ENCODE measurements at regions not wholly inside any gene's neighbourhood (a gene's known extent, or its start where the extent isn't known, plus 50 kb on each side); places are given as distances from the start of the nearest gene placed in this dataset.

GRCh38 chr5:125969814-125970171 is 453.4 kb upstream of the GRAMD2B start:
- TF ChIP-seq, protein P1, sequence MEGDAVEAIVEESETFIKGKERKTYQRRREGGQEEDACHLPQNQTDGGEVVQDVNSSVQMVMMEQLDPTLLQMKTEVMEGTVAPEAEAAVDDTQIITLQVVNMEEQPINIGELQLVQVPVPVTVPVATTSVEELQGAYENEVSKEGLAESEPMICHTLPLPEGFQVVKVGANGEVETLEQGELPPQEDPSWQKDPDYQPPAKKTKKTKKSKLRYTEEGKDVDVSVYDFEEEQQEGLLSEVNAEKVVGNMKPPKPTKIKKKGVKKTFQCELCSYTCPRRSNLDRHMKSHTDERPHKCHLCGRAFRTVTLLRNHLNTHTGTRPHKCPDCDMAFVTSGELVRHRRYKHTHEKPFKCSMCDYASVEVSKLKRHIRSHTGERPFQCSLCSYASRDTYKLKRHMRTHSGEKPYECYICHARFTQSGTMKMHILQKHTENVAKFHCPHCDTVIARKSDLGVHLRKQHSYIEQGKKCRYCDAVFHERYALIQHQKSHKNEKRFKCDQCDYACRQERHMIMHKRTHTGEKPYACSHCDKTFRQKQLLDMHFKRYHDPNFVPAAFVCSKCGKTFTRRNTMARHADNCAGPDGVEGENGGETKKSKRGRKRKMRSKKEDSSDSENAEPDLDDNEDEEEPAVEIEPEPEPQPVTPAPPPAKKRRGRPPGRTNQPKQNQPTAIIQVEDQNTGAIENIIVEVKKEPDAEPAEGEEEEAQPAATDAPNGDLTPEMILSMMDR (IDR thresholded peaks at IDR 0.05): no peak
- Mint-ChIP-seq H3K27ac (no peak overlapping the region), H3K27me3 (ENCODE audit: insufficient read depth) (no peaks in the 10 kb centered on the region), H3K4me1 (ENCODE audit: low read depth) (no peaks in the 10 kb centered on the region), H3K36me3 (ENCODE audit: low read depth) (no peaks in the 10 kb centered on the region), H3K9me3 (peaks cover 39% of the 10 kb centered on the region), H3K4me3 (no peak overlapping the region)
- DNase-seq: no peak

DNA sequence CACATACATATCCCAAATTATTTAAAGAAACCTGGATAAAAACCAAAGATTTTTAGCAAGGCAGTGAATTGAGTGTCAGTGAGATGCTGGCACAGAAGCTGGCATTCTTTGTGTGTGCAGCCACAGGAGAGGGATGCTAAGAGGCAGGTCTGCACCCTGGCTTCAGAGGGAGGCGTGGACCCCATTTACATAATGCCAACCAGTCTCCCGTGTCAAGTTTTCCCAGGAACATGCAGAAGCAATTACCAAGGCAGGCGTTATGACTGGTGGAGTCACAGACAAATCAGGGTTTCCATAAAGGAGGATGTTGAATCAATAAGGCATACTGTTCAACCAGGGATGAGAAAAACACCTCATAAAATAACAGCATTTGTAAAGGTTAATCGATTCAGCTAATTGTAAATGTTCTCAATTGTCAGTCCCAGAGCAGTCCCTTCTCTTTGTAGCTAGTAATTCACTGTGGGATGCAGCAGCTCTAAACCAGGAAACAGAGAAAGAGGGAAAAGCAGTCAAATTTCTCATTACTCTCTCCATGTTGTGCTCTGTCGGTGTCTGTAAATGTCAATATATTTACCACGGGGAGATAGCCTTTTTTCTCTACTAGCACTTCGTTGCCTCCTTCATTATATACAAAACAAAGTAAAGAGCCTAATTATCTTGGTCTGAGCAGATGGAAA is 452.4 kb upstream of the GRAMD2B start:
- no peaks in the 10 kb centered on the region for H3K27me3 Mint-ChIP-seq (ENCODE audit: insufficient read depth)
- H3K4me1 Mint-ChIP-seq (ENCODE audit: low read depth): no peaks in the 10 kb centered on the region
- no peaks in the 10 kb centered on the region for H3K36me3 Mint-ChIP-seq (ENCODE audit: low read depth)
- TF ChIP-seq, protein P1 (IDR thresholded peaks at IDR 0.05): no peak
- H3K4me3 Mint-ChIP-seq: no peak overlapping the region
- DNase-seq: no peak
- peaks cover 35% of the 10 kb centered on the region for H3K9me3 Mint-ChIP-seq
- no peak overlapping the region for H3K27ac Mint-ChIP-seq

DNA sequence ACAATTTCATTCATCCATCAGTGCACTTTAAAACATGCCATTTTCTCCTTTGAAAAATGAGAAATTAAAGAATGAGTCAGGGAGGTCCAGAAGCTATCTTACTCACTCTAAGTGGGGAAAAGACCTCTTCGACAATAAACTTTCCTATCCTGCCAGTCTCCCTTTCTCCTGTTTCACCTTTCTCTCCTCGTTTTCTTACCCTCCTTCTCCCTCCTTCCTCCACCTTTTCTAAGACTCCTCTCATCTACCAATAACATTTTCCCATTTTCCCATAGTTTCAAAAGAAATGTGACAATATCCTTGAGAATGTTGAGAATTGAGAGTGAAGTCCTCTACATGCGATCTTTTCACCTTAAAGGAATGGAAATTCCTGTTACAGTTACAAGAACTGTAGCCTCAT is 450.5 kb upstream of the GRAMD2B start:
- H3K9me3 Mint-ChIP-seq: peaks cover 30% of the 10 kb centered on the region
- H3K4me1 Mint-ChIP-seq (ENCODE audit: low read depth): no peaks in the 10 kb centered on the region
- H3K4me3 Mint-ChIP-seq: no peak overlapping the region
- no peak for DNase-seq
- no peaks in the 10 kb centered on the region for H3K27me3 Mint-ChIP-seq (ENCODE audit: insufficient read depth)
- H3K27ac Mint-ChIP-seq: no peak overlapping the region
- TF ChIP-seq, protein P1 (IDR thresholded peaks at IDR 0.05): no peak
- no peaks in the 10 kb centered on the region for H3K36me3 Mint-ChIP-seq (ENCODE audit: low read depth)

DNA sequence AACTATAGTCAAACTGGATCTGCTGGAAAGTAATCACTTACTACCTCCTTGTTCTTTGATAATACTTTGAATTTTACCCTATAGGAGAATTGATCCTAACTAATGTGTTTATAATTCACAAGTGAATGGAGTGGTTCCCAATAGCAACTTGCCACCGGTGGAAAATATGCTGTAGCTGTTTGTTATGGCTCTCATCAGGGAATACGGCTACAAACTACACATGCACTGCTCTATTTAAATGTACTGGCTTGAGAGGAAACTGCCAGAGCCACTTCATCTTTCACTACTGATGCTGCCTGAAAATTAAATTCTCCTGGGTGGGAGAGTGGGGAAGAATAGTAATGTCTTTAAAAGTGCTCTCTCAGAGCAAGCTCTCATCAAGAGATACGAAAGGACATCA is 448.5 kb upstream of the GRAMD2B start:
- no peak for DNase-seq
- TF ChIP-seq, protein P1 (IDR thresholded peaks at IDR 0.05): no peak
- Mint-ChIP-seq H3K4me3 (no peak overlapping the region), H3K27ac (no peak overlapping the region), H3K4me1 (ENCODE audit: low read depth) (no peaks in the 10 kb centered on the region), H3K9me3 (peaks cover 21% of the 10 kb centered on the region), H3K36me3 (ENCODE audit: low read depth) (no peaks in the 10 kb centered on the region), H3K27me3 (ENCODE audit: insufficient read depth) (no peaks in the 10 kb centered on the region)

DNA sequence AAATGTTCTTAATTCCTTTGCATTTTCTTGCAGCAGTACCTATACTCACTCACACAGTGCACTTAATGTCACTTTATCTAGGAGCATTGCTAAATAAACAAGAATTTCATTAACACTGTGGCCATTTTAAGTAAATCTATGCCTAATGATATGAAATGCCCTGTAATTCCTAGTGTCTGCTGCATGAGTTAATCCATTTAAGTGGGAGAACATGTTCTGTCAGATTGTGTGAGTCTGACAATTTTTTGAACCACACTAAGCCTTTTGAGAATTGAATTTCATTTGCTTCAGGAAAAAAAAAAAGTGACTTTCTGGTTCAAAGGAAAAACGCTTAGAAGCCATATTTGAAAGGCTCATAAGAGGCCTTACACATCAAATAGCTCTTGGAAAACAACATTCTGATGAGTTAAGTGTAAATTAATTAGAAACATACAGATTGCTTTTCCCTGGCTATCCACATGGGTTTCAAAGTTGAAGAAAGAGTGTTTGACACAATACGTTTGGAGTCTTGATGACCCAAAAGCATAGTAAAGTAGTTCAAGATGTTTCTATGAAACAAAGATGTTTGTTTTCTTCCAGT is 446.7 kb upstream of the GRAMD2B start:
- Mint-ChIP-seq H3K9me3 (peaks cover 15% of the 10 kb centered on the region), H3K36me3 (ENCODE audit: low read depth) (no peaks in the 10 kb centered on the region)

More for the DNA sequence above, 446.7 kb upstream of the GRAMD2B start:
- Mint-ChIP-seq H3K4me1 (ENCODE audit: low read depth) (no peaks in the 10 kb centered on the region), H3K27ac (no peak overlapping the region), H3K4me3 (no peak overlapping the region), H3K27me3 (ENCODE audit: insufficient read depth) (no peaks in the 10 kb centered on the region)
- TF ChIP-seq, protein P1 (IDR thresholded peaks at IDR 0.05): no peak
- no peak for DNase-seq

Measured in HFFc6 (cell line).